MM.1S (cell line): ENCODE measurements at regions not wholly inside any gene's neighbourhood (a gene's known extent, or its start where the extent isn't known, plus 50 kb on each side); places are given as distances from the start of the nearest gene placed in this dataset.

ENCODE experiments used
- DNase-seq: peaks from one replicate; pipeline ENCODE4 v3.0.0-alpha.2; 2015
- H2AFZ ChIP-seq: fragments of 300-600 bp; sonication (generic); 2 replicates; pipeline ENCODE4 v1.6.0; 2016; ENCODE audit warnings: antibody characterized with exemption, low read length
- H3F3A ChIP-seq: fragments of 300-600 bp; sonication (generic); 2 replicates; pipeline ENCODE4 v1.6.1; 2016; ENCODE audit warnings: mild to moderate bottlenecking, antibody characterized with exemption, low read length, moderate library complexity, mixed read lengths; ENCODE audit not compliant: insufficient read depth
- H3K27ac ChIP-seq: fragments of 300-600 bp; sonication (generic); 2 replicates; pipeline ENCODE4 v1.5.1; 2016; ENCODE audit warnings: mild to moderate bottlenecking, low read length
- H3K27me3 ChIP-seq: fragments of 300-600 bp; sonication (generic); replicated peaks from 2 replicates; pipeline ENCODE4 v1.6.0; 2016; ENCODE audit warnings: low read length; ENCODE audit not compliant: insufficient read depth
- H3K36me3 ChIP-seq: fragments of 300-600 bp; sonication (generic); replicated peaks from 2 replicates; pipeline ENCODE4 v1.6.1; 2016; ENCODE audit warnings: mild to moderate bottlenecking, low read length, mixed read lengths; ENCODE audit not compliant: insufficient read depth
- H3K4me1 ChIP-seq: fragments of 300-600 bp; sonication (generic); 2 replicates; pipeline ENCODE4 v1.6.1; 2016; ENCODE audit warnings: low read length, mixed read lengths
- H3K4me2 ChIP-seq: fragments of 300-600 bp; sonication (generic); 2 replicates; pipeline ENCODE4 v1.6.0; 2016; ENCODE audit warnings: low read depth, low read length
- H3K4me3 ChIP-seq: fragments of 300-600 bp; sonication (generic); 2 replicates; pipeline ENCODE4 v1.5.1; 2016; ENCODE audit warnings: low read length, mixed read lengths
- H3K79me2 ChIP-seq: fragments of 300-600 bp; sonication (generic); 2 replicates; pipeline ENCODE4 v1.6.1; 2016; ENCODE audit warnings: mixed run types, low read length, mixed read lengths
- H3K9ac ChIP-seq: fragments of 300-600 bp; sonication (generic); 2 replicates; pipeline ENCODE4 v1.6.1; 2016; ENCODE audit warnings: low read length, mixed read lengths
- H3K9me2 ChIP-seq: fragments of 300-600 bp; sonication (generic); replicated peaks from 2 replicates; pipeline ENCODE4 v1.6.1; 2016; ENCODE audit warnings: mild to moderate bottlenecking, low read length, mixed read lengths; ENCODE audit not compliant: insufficient read depth
- H3K9me3 ChIP-seq: fragments of 300-600 bp; sonication (generic); replicated peaks from 2 replicates; pipeline ENCODE4 v1.6.1; 2016; ENCODE audit warnings: mild to moderate bottlenecking, low read length, mixed read lengths; ENCODE audit not compliant: insufficient read depth
- H4K20me1 ChIP-seq: fragments of 300-600 bp; sonication (generic); 2 replicates; pipeline ENCODE4 v1.6.1; 2016; ENCODE audit warnings: mild to moderate bottlenecking, low read length, moderate library complexity, mixed read lengths; ENCODE audit not compliant: insufficient read depth
- CTCF ChIP-seq: fragments of 300-600 bp; sonication (generic); IDR thresholded peaks from 2 replicates; pipeline ENCODE4 v1.5.1; 2016; ENCODE audit warnings: antibody characterized with exemption, low read length, mixed read lengths
- EZH2 ChIP-seq: fragments of 300-600 bp; sonication (generic); optimal IDR thresholded peaks from 2 replicates; pipeline ENCODE3; 2017; ENCODE audit warnings: low read depth, mild to moderate bottlenecking, antibody characterized with exemption, low read length, mixed read lengths
- EZH2phosphoT487 ChIP-seq: fragments of 300-600 bp; sonication (generic); IDR thresholded peaks from 2 replicates; pipeline ENCODE4 v1.6.1; 2018; ENCODE audit warnings: antibody characterized with exemption, low read length

GRCh38 chr13:22653866-22654265, 526.9 kb upstream of the SGCG start:
- no peak for DNase-seq
- H3K27ac ChIP-seq: no peak overlapping the region
- no peak overlapping the region for H3K9ac ChIP-seq
- no peaks in the 10 kb centered on the region for H3F3A ChIP-seq
- H3K36me3 ChIP-seq: no peaks in the 10 kb centered on the region
- TF ChIP-seq EZH2 (no peak), CTCF (no peak), EZH2phosphoT487 (no peak)
- no peak overlapping the region for H3K4me2 ChIP-seq
- H3K9me3 ChIP-seq: no peaks in the 10 kb centered on the region
- H3K4me1 ChIP-seq: no peaks in the 10 kb centered on the region
- no peaks in the 10 kb centered on the region for H3K79me2 ChIP-seq
- no peak overlapping the region for H2AFZ ChIP-seq
- H3K9me2 ChIP-seq: no peaks in the 10 kb centered on the region
- no peak overlapping the region for H3K4me3 ChIP-seq
- no peaks in the 10 kb centered on the region for H4K20me1 ChIP-seq
- H3K27me3 ChIP-seq: no peaks in the 10 kb centered on the region

GRCh38 chr13:22655106-22655852, 525.5 kb upstream of the SGCG start:
- H4K20me1 ChIP-seq: no peaks in the 10 kb centered on the region
- no peaks in the 10 kb centered on the region for H3F3A ChIP-seq
- no peaks in the 10 kb centered on the region for H3K27me3 ChIP-seq
- H3K36me3 ChIP-seq: no peaks in the 10 kb centered on the region
- no peaks in the 10 kb centered on the region for H3K9me3 ChIP-seq
- no peak overlapping the region for H3K27ac ChIP-seq
- no peaks in the 10 kb centered on the region for H3K4me1 ChIP-seq
- H3K4me2 ChIP-seq: no peak overlapping the region
- no peak overlapping the region for H2AFZ ChIP-seq
- TF ChIP-seq EZH2phosphoT487: no peak
- TF ChIP-seq EZH2: no peak
- no peak for TF ChIP-seq CTCF
- H3K79me2 ChIP-seq: no peaks in the 10 kb centered on the region
- H3K4me3 ChIP-seq: no peak overlapping the region
- H3K9me2 ChIP-seq: no peaks in the 10 kb centered on the region
- no peak overlapping the region for H3K9ac ChIP-seq
- DNase-seq: no peak

- no peak overlapping the region for H3K27ac ChIP-seq
- no peak overlapping the region for H3K4me2 ChIP-seq
- H3K4me3 ChIP-seq: no peak overlapping the region
- H3K79me2 ChIP-seq: no peaks in the 10 kb centered on the region
- H4K20me1 ChIP-seq: no peaks in the 10 kb centered on the region
- no peak for TF ChIP-seq EZH2
- no peak for TF ChIP-seq CTCF
- no peak for TF ChIP-seq EZH2phosphoT487
- H3K9me2 ChIP-seq: no peaks in the 10 kb centered on the region
- no peak overlapping the region for H2AFZ ChIP-seq
- H3K9ac ChIP-seq: no peak overlapping the region
- H3K4me1 ChIP-seq: no peaks in the 10 kb centered on the region
- H3K36me3 ChIP-seq: no peaks in the 10 kb centered on the region
- no peaks in the 10 kb centered on the region for H3K9me3 ChIP-seq
- H3K27me3 ChIP-seq: no peaks in the 10 kb centered on the region
- DNase-seq: no peak
- no peaks in the 10 kb centered on the region for H3F3A ChIP-seq
Measured at GRCh38 chr13:22662771-22663170, 518.0 kb upstream of the SGCG start.
